ENCODE measurements at regions not wholly inside any gene's neighbourhood (a gene's known extent, or its start where the extent isn't known, plus 50 kb on each side); places are given as distances from the start of the nearest gene placed in this dataset.
"Not testable (repeated sequence)": the region's sequence is repeated elsewhere in the genome, so short reads cannot be mapped to it uniquely, and the experiment has no call there.

GRCh38 chr9:2415326-2415725 lies 206.3 kb upstream of the VLDLR start:
- DNase-seq, result no peak
- intact Hi-C loops (cut with micrococcal nuclease), result no loop called here
- H3K36me3 Mint-ChIP-seq (ENCODE audit: low read depth), result no peaks in the 10 kb centered on the region
- no peak overlapping the region for H3K4me3 Mint-ChIP-seq
- H3K27me3 Mint-ChIP-seq, result no peaks in the 10 kb centered on the region
- no peaks in the 10 kb centered on the region for H3K4me1 Mint-ChIP-seq
- no peaks in the 10 kb centered on the region for H3K9me3 Mint-ChIP-seq
- H3K27ac Mint-ChIP-seq, result no peak overlapping the region

GRCh38 chr9:2417730-2418129 lies 203.9 kb upstream of the VLDLR start:
- DNase-seq, result no peak
- no peak overlapping the region for H3K4me3 Mint-ChIP-seq
- no peaks in the 10 kb centered on the region for H3K9me3 Mint-ChIP-seq
- no peaks in the 10 kb centered on the region for H3K36me3 Mint-ChIP-seq (ENCODE audit: low read depth)
- no peaks in the 10 kb centered on the region for H3K4me1 Mint-ChIP-seq
- no peaks in the 10 kb centered on the region for H3K27me3 Mint-ChIP-seq
- no peak overlapping the region for H3K27ac Mint-ChIP-seq
- intact Hi-C loops (cut with micrococcal nuclease), result no loop called here

- Mint-ChIP-seq H3K27me3 (no peaks in the 10 kb centered on the region), H3K36me3 (ENCODE audit: low read depth) (no peaks in the 10 kb centered on the region), H3K4me1 (no peaks in the 10 kb centered on the region), H3K27ac (no peak overlapping the region), H3K4me3 (no peak overlapping the region), H3K9me3 (no peaks in the 10 kb centered on the region)
- intact Hi-C loops (cut with micrococcal nuclease), result no loop called here
- no peak for DNase-seq
These were observed 203.0 kb upstream of the VLDLR start for GRCh38 chr9:2418619-2419018.

- no peak overlapping the region for H3K27ac Mint-ChIP-seq
- H3K4me1 Mint-ChIP-seq, result no peaks in the 10 kb centered on the region
- intact Hi-C loops (cut with micrococcal nuclease), result no loop called here
- H3K4me3 Mint-ChIP-seq, result no peak overlapping the region
- no peaks in the 10 kb centered on the region for H3K27me3 Mint-ChIP-seq
- no peak for DNase-seq
- H3K36me3 Mint-ChIP-seq (ENCODE audit: low read depth), result no peaks in the 10 kb centered on the region
- H3K9me3 Mint-ChIP-seq, result no peaks in the 10 kb centered on the region
These were observed 202.2 kb upstream of the VLDLR start for GRCh38 chr9:2419347-2419746.

GRCh38 chr9:2420543-2420942 lies 201.0 kb upstream of the VLDLR start:
- no peak overlapping the region for H3K4me3 Mint-ChIP-seq
- intact Hi-C loops (cut with micrococcal nuclease), result no loop called here
- no peaks in the 10 kb centered on the region for H3K27me3 Mint-ChIP-seq
- no peaks in the 10 kb centered on the region for H3K36me3 Mint-ChIP-seq (ENCODE audit: low read depth)
- no peaks in the 10 kb centered on the region for H3K9me3 Mint-ChIP-seq
- H3K27ac Mint-ChIP-seq, result no peak overlapping the region
- DNase-seq, result no peak
- no peaks in the 10 kb centered on the region for H3K4me1 Mint-ChIP-seq

- Mint-ChIP-seq H3K27me3 (no peaks in the 10 kb centered on the region), H3K9me3 (no peaks in the 10 kb centered on the region), H3K36me3 (ENCODE audit: low read depth) (no peaks in the 10 kb centered on the region), H3K4me3 (no peak overlapping the region), H3K27ac (no peak overlapping the region), H3K4me1 (no peaks in the 10 kb centered on the region)
- intact Hi-C loops (cut with micrococcal nuclease), result no loop called here
- DNase-seq, result no peak
These were observed 197.0 kb upstream of the VLDLR start for GRCh38 chr9:2424619-2425033.

GRCh38 chr9:2425676-2426075 lies 195.9 kb upstream of the VLDLR start:
- intact Hi-C loops (cut with micrococcal nuclease), result no loop called here

GRCh38 chr9:2427120-2427891 lies 194.3 kb upstream of the VLDLR start:
- Mint-ChIP-seq H3K4me1 (no peaks in the 10 kb centered on the region), H3K4me3 (no peak overlapping the region), H3K27me3 (no peaks in the 10 kb centered on the region), H3K36me3 (ENCODE audit: low read depth) (no peaks in the 10 kb centered on the region), H3K9me3 (no peaks in the 10 kb centered on the region), H3K27ac (no peak overlapping the region)
- DNase-seq, result no peak
- intact Hi-C loops (cut with micrococcal nuclease), result no loop called here

More at GRCh38 chr9:2425676-2426075, 195.9 kb upstream of the VLDLR start:
- DNase-seq, result no peak
- H3K9me3 Mint-ChIP-seq, result no peaks in the 10 kb centered on the region
- H3K27me3 Mint-ChIP-seq, result no peaks in the 10 kb centered on the region
- no peaks in the 10 kb centered on the region for H3K4me1 Mint-ChIP-seq
- no peak overlapping the region for H3K4me3 Mint-ChIP-seq
- no peaks in the 10 kb centered on the region for H3K36me3 Mint-ChIP-seq (ENCODE audit: low read depth)
- no peak overlapping the region for H3K27ac Mint-ChIP-seq

GRCh38 chr9:2439957-2440356 lies 181.6 kb upstream of the VLDLR start:
- Mint-ChIP-seq H3K4me3 (no peak overlapping the region), H3K27ac (no peak overlapping the region)
- intact Hi-C loops (cut with micrococcal nuclease), result no loop called here

GRCh38 chr9:2443933-2444332 lies 177.7 kb upstream of the VLDLR start:
- H3K27ac Mint-ChIP-seq; H3K9me3 Mint-ChIP-seq; H3K4me3 Mint-ChIP-seq; H3K27me3 Mint-ChIP-seq; intact Hi-C loops (cut with micrococcal nuclease); DNase-seq; H3K36me3 Mint-ChIP-seq (ENCODE audit: low read depth); H3K4me1 Mint-ChIP-seq: not testable (repeated sequence)

More at GRCh38 chr9:2439957-2440356, 181.6 kb upstream of the VLDLR start:
- DNase-seq, result no peak
- Mint-ChIP-seq H3K36me3 (ENCODE audit: low read depth) (no peaks in the 10 kb centered on the region), H3K4me1 (no peaks in the 10 kb centered on the region), H3K27me3 (no peaks in the 10 kb centered on the region), H3K9me3 (peaks cover 9% of the 10 kb centered on the region)

GRCh38 chr9:2448193-2448738 lies 173.3 kb upstream of the VLDLR start:
- Mint-ChIP-seq H3K27me3 (no peaks in the 10 kb centered on the region), H3K9me3 (no peaks in the 10 kb centered on the region), H3K27ac (no peak overlapping the region), H3K4me3 (no peak overlapping the region), H3K4me1 (no peaks in the 10 kb centered on the region), H3K36me3 (ENCODE audit: low read depth) (no peaks in the 10 kb centered on the region)
- DNase-seq, result no peak
- intact Hi-C loops (cut with micrococcal nuclease), result no loop called here

- Mint-ChIP-seq H3K27me3 (peaks cover 7% of the 10 kb centered on the region), H3K27ac (no peak overlapping the region), H3K4me3 (no peak overlapping the region), H3K9me3 (no peaks in the 10 kb centered on the region), H3K36me3 (ENCODE audit: low read depth) (no peaks in the 10 kb centered on the region), H3K4me1 (no peaks in the 10 kb centered on the region)
- no peak for DNase-seq
- intact Hi-C loops (cut with micrococcal nuclease), result no loop called here
These were observed 168.5 kb upstream of the VLDLR start for GRCh38 chr9:2453106-2453505.

GRCh38 chr9:2453701-2454100 lies 167.9 kb upstream of the VLDLR start:
- H3K4me3 Mint-ChIP-seq, result no peak overlapping the region
- H3K36me3 Mint-ChIP-seq (ENCODE audit: low read depth), result no peaks in the 10 kb centered on the region
- no peaks in the 10 kb centered on the region for H3K4me1 Mint-ChIP-seq
- no peaks in the 10 kb centered on the region for H3K9me3 Mint-ChIP-seq
- peaks cover 7% of the 10 kb centered on the region for H3K27me3 Mint-ChIP-seq
- no peak for DNase-seq
- no peak overlapping the region for H3K27ac Mint-ChIP-seq
- intact Hi-C loops (cut with micrococcal nuclease), result no loop called here

GRCh38 chr9:2459756-2460155 lies 161.8 kb upstream of the VLDLR start:
- H3K27ac Mint-ChIP-seq, result no peak overlapping the region
- peaks cover 6% of the 10 kb centered on the region for H3K27me3 Mint-ChIP-seq
- intact Hi-C loops (cut with micrococcal nuclease), result no loop called here
- no peaks in the 10 kb centered on the region for H3K4me1 Mint-ChIP-seq
- H3K9me3 Mint-ChIP-seq, result peaks cover 4% of the 10 kb centered on the region
- no peaks in the 10 kb centered on the region for H3K36me3 Mint-ChIP-seq (ENCODE audit: low read depth)
- H3K4me3 Mint-ChIP-seq, result no peak overlapping the region
- DNase-seq, result no peak

- Mint-ChIP-seq H3K36me3 (ENCODE audit: low read depth) (no peaks in the 10 kb centered on the region), H3K9me3 (peaks cover 5% of the 10 kb centered on the region), H3K27ac (no peak overlapping the region), H3K27me3 (peaks cover 6% of the 10 kb centered on the region), H3K4me3 (no peak overlapping the region), H3K4me1 (peaks cover 2% of the 10 kb centered on the region)
- DNase-seq, result no peak
- intact Hi-C loops (cut with micrococcal nuclease), result no loop called here
These were observed 159.7 kb upstream of the VLDLR start for GRCh38 chr9:2461892-2462291.
